HepG2 (cell line): ENCODE measurements at regions not wholly inside any gene's neighbourhood (a gene's known extent, or its start where the extent isn't known, plus 50 kb on each side); places are given as distances from the start of the nearest gene placed in this dataset.
A peak's percentile ranks its signal among the peaks of the same experiment; 100 is the strongest.

Experiments used
- ATAC-seq: fragments of 200-7000 bp; cut with Tn5 transposase; 3 replicates; pipeline ENCODE4 v1.9.1; 2020; ENCODE audit warnings: mild to moderate bottlenecking, moderate library complexity
- BruUV-seq: library from RNA; stranded (reverse); fragments of 400-500 nt; replicated peaks from 2 replicates; lab custom pipeline; 2021; lab: Mats Ljungman, UMichigan
- CTCF ChIA-PET: fragments of 300-600 bp; formaldehyde crosslinking; extraction: SDS; loops from one replicate; lab custom pipeline; 2021; ENCODE audit warnings: low total read pairs, inconsistent platforms, low intra/inter-chr PET ratio; lab: Yijun Ruan, JAX
- POLR2A ChIA-PET: fragments of 350-600 bp; sonication (Branson Sonifier 250); formaldehyde crosslinking; loops from one replicate; lab custom pipeline; 2020; ENCODE audit warnings: antibody characterized with exemption, inconsistent platforms; lab: Yijun Ruan, JAX
- DNase-seq: peaks from one replicate; pipeline ENCODE4 v3.0.0-alpha.2; 2015; ENCODE audit warnings: low spot score
- FAIRE-seq: peaks from 3 replicates; lab custom pipeline; 2011; peaks lifted over from hg19 to GRCh38; lab: Jason Lieb, UNC
- H2AFZ ChIP-seq: one replicate; pipeline ENCODE4 v1.6.1; 2011; ENCODE audit warnings: low read length, inconsistent platforms
- H3K27ac ChIP-seq: fragments of 300-600 bp; 3 replicates; pipeline ENCODE4 v1.8.0; 2011; ENCODE audit warnings: mixed run types, mild to moderate bottlenecking, mixed read lengths, low read length, inconsistent platforms; ENCODE audit not compliant: insufficient read depth; ENCODE audit errors: extremely low read length
- H3K27me3 ChIP-seq, 2 experiments: fragments of 200-600 bp in 1 of 2; 2 replicates in 1 of 2; 3 replicates in 1 of 2; pipeline versions ENCODE4 v1.6.0 to v1.8.0; 2011; ENCODE audit warnings: low read length in 2 of 2, mild to moderate bottlenecking in 2 of 2, moderate library complexity in 2 of 2, inconsistent platforms in 1 of 2; ENCODE audit not compliant: insufficient read depth in 2 of 2, control insufficient read depth in 1 of 2
- H3K36me3 ChIP-seq, 2 experiments: fragments of 200-600 bp in 1 of 2; replicated peaks in 1 of 2; 2 replicates in 1 of 2; 3 replicates in 1 of 2; pipeline versions ENCODE4 v1.5.1 to v1.8.0; 2011; ENCODE audit warnings: low read length in 2 of 2, inconsistent platforms in 1 of 2; ENCODE audit not compliant: insufficient read depth in 2 of 2, control insufficient read depth in 1 of 2
- H3K4me1 ChIP-seq: 2 replicates; pipeline ENCODE4 v1.5.1; 2012; ENCODE audit warnings: low read length, inconsistent platforms; ENCODE audit not compliant: insufficient read depth
- H3K4me2 ChIP-seq: 2 replicates; pipeline ENCODE4 v1.6.0; 2011; ENCODE audit warnings: low read depth, low read length, inconsistent platforms
- H3K4me3 ChIP-seq, 3 experiments: fragments of 200-600 bp in 1 of 3; sonication (generic), shearing (Covaris generic) in 1 of 3; replicated peaks in 1 of 3; 2 replicates each; pipeline ENCODE4 v1.5.1; 2011 to 2016; ENCODE audit warnings: low read length in 3 of 3, inconsistent platforms in 2 of 3, low read depth in 2 of 3, mild to moderate bottlenecking in 2 of 3, control low read depth in 1 of 3, mixed read lengths in 1 of 3; ENCODE audit not compliant: insufficient read depth in 1 of 3
- H3K79me2 ChIP-seq: one replicate; pipeline ENCODE4 v1.6.1; 2011; ENCODE audit warnings: low read length, inconsistent platforms; ENCODE audit not compliant: insufficient read depth
- H3K9ac ChIP-seq: 2 replicates; pipeline ENCODE4 v1.6.0; 2011; ENCODE audit warnings: mild to moderate bottlenecking, low read depth, low read length, inconsistent platforms; ENCODE audit not compliant: insufficient read depth
- H3K9me3 ChIP-seq: 2 replicates; pipeline ENCODE4 v1.5.1; 2012; ENCODE audit warnings: mild to moderate bottlenecking, low read length
- H4K20me1 ChIP-seq: 2 replicates; pipeline ENCODE4 v1.6.0; 2011; ENCODE audit warnings: inconsistent platforms, mild to moderate bottlenecking, low read length, moderate library complexity; ENCODE audit not compliant: insufficient read depth
- ATF1 ChIP-seq: IDR thresholded peaks from 2 replicates; pipeline ENCODE4 v1.6.1; 2016; ENCODE audit warnings: mild to moderate bottlenecking, control low read depth
- CBX5 ChIP-seq: sonication (generic); formaldehyde crosslinking; IDR thresholded peaks from 2 replicates; pipeline ENCODE4 v1.4.0; 2020; ENCODE audit warnings: missing genetic modification reagents, borderline replicate concordance
- CEBPB ChIP-seq: IDR thresholded peaks from 2 replicates; pipeline ENCODE4 v1.6.1; 2011; ENCODE audit warnings: low read depth, low read length, improper control_type of control experiment, borderline replicate concordance
- IRX3 ChIP-seq: sonication (generic); formaldehyde crosslinking; IDR thresholded peaks from 2 replicates; pipeline ENCODE4 v1.8.1; 2023; ENCODE audit warnings: mild to moderate bottlenecking, low read depth, missing genetic modification reagents, borderline replicate concordance
- JUNB ChIP-seq: sonication (generic); formaldehyde crosslinking; IDR thresholded peaks from 2 replicates; pipeline ENCODE4 v1.8.0; 2022; ENCODE audit warnings: missing genetic modification reagents, mild to moderate bottlenecking, borderline replicate concordance
- LCORL ChIP-seq, 2 experiments: fragments of 450-650 bp in 1 of 2; sonication (generic) in 1 of 2; formaldehyde crosslinking in 1 of 2; IDR thresholded peaks; 2 replicates each; pipeline versions ENCODE4 v1.5.0 to v1.6.1; 2017 to 2020; ENCODE audit warnings: antibody characterized with exemption in 1 of 2, missing genetic modification reagents in 1 of 2
- NR2F6 ChIP-seq, 2 experiments: IDR thresholded peaks; 2 replicates each; pipeline ENCODE4 v1.6.1; 2016; ENCODE audit warnings: antibody characterized with exemption in 1 of 2, mild to moderate bottlenecking in 1 of 2
- SCMH1 ChIP-seq: sonication (generic); formaldehyde crosslinking; IDR thresholded peaks from 2 replicates; pipeline ENCODE4 v1.9.0; 2021; ENCODE audit warnings: missing genetic modification reagents, mild to moderate bottlenecking, borderline replicate concordance
- SIN3A ChIP-seq: IDR thresholded peaks from 2 replicates; pipeline ENCODE4 v1.6.1; 2011; ENCODE audit warnings: low read depth, mild to moderate bottlenecking, control low read depth, low read length, borderline replicate concordance
- TAF1 ChIP-seq: sonication (generic); formaldehyde crosslinking; IDR thresholded peaks from 2 replicates; pipeline ENCODE4 v1.4.0; 2020; ENCODE audit warnings: missing genetic modification reagents
- ZFP82 ChIP-seq: sonication (generic); formaldehyde crosslinking; IDR thresholded peaks from 2 replicates; pipeline ENCODE4 v1.5.1; 2020; ENCODE audit warnings: mild to moderate bottlenecking, missing genetic modification reagents, borderline replicate concordance
- ZNF616 ChIP-seq: sonication (generic); formaldehyde crosslinking; IDR thresholded peaks from 2 replicates; pipeline ENCODE4 v1.5.0; 2020; ENCODE audit warnings: low read depth, mild to moderate bottlenecking, missing genetic modification reagents
- ZZZ3 ChIP-seq: sonication (generic); formaldehyde crosslinking; IDR thresholded peaks from 2 replicates; pipeline ENCODE4 v1.4.0; 2020; ENCODE audit warnings: missing genetic modification reagents, mild to moderate bottlenecking, borderline replicate concordance
- WGBS: methylation state at CpG from one replicate; pipeline ENCODE4 v1.1.6; 2017; ENCODE audit warnings: low lambda C conversion rate; 5-methylcytosine and 5-hydroxymethylcytosine counted together
- in situ Hi-C: cut with HindIII; loops from 2 replicates; pipeline ENCODE4 v1.10.0; 2017; ENCODE audit warnings: low pct_unique_long_range_greater_than_20kb; ENCODE audit not compliant: extremely low pct_ligation_motif_present
- intact Hi-C: fragments of 100-400 bp; cut with micrococcal nuclease; formaldehyde crosslinking; loops from one replicate; pipeline ENCODE4 v1.10.0; 2022; ENCODE audit not compliant: unreplicated experiment

DNA sequence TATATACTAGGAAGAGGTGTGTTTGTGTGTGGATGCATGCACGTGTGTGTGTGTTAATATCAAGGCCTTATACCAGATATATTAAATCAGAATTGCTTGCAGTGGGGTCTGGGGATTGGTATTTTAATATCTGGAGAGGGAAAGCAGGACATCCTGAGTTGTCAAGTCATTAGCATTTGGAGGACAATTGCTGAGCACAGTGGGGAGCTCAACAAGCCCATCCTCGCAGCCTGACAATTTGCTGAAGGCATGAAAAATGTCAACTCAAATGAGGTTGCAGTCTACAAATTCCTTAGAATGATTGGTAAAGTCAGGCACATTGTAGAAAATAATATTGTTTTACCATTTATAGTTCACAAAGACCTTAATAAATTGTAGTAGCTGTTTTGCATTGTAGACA, 627.4 kb downstream of the LRRC70 start:
- H3K4me2 ChIP-seq: no peak overlapping the region
- TF ChIP-seq ZNF616 (CRISPR knock-in tag): no peak
- TF ChIP-seq ZZZ3 (CRISPR knock-in tag): no peak
- TF ChIP-seq ZFP82: no peak
- no peak for TF ChIP-seq NR2F6 (IDR thresholded peaks at IDR 0.05)
- no peak for TF ChIP-seq NR2F6 (CRISPR knock-in tag; IDR thresholded peaks at IDR 0.05)
- no peak for TF ChIP-seq ATF1 (CRISPR knock-in tag)
- no peak for TF ChIP-seq JUNB
- no peak for TF ChIP-seq LCORL (IDR thresholded peaks at IDR 0.05)
- TF ChIP-seq LCORL (CRISPR knock-in tag; IDR thresholded peaks at IDR 0.05): no peak
- TF ChIP-seq IRX3 (CRISPR knock-in tag): no peak
- TF ChIP-seq SIN3A: no peak
- no peak for TF ChIP-seq TAF1 (CRISPR knock-in tag)
- BruUV-seq: no TSS peak
- no peaks in the 10 kb centered on the region for H3K79me2 ChIP-seq
- in situ Hi-C loops (no loop called here), intact Hi-C loops (loop anchor here (1.0 kb wide), 1 partner anchor 26 kb away; no protein-coding TSS in a partner anchor)
- no peaks in the 10 kb centered on the region for H3K4me1 ChIP-seq
- no peaks in the 10 kb centered on the region for H3K36me3 ChIP-seq
- no peak overlapping the region for H3K4me3 ChIP-seq
- peaks cover 16% of the 10 kb centered on the region for H3K9me3 ChIP-seq
- H4K20me1 ChIP-seq: no peaks in the 10 kb centered on the region
- ChIA-PET POLR2A (no interaction called here), CTCF (no interaction called here)
- WGBS: 0% methylated on average over 2 of the region's 2 CpGs
- H3K27me3 ChIP-seq: no peaks in the 10 kb centered on the region
- H3K27ac ChIP-seq: no peak overlapping the region
- no peak for DNase-seq
- no peak for ATAC-seq
- no peak overlapping the region for H3K9ac ChIP-seq
- H2AFZ ChIP-seq: no peak overlapping the region
- no peak for FAIRE-seq

GRCh38 chr5:63201738-63202137, 623.1 kb downstream of the LRRC70 start:
- POLR2A ChIA-PET: no interaction called here

More at GRCh38 chr5:63201738-63202137, 623.1 kb downstream of the LRRC70 start:
- Histone ChIP-seq H3K36me3 (no peaks in the 10 kb centered on the region), H3K27me3 (no peaks in the 10 kb centered on the region), H3K79me2 (no peaks in the 10 kb centered on the region), H3K9me3 (peaks cover 16% of the 10 kb centered on the region), H3K9ac (no peak overlapping the region), H2AFZ (no peak overlapping the region), H3K4me1 (no peaks in the 10 kb centered on the region), H3K27ac (no peak overlapping the region), H3K4me3 (no peak overlapping the region), H4K20me1 (no peaks in the 10 kb centered on the region), H3K4me2 (no peak overlapping the region)
- CTCF ChIA-PET: no interaction called here
- 24% methylated on average over 2 of the region's 2 CpGs for WGBS
- intact Hi-C loops (no loop called here), in situ Hi-C loops (no loop called here)
- no peak for DNase-seq
- ATAC-seq: no peak
- FAIRE-seq: no peak
- no peak for TF ChIP-seq CBX5 (CRISPR knock-in tag)
- peak; percentile 26; the same call in 1 of the 2 replicates for TF ChIP-seq CEBPB
- TF ChIP-seq SCMH1: no peak
- BruUV-seq: no TSS peak
